ENCODE measurements at regions not wholly inside any gene's neighbourhood (a gene's known extent, or its start where the extent isn't known, plus 50 kb on each side); places are given as distances from the start of the nearest gene placed in this dataset.

DNA sequence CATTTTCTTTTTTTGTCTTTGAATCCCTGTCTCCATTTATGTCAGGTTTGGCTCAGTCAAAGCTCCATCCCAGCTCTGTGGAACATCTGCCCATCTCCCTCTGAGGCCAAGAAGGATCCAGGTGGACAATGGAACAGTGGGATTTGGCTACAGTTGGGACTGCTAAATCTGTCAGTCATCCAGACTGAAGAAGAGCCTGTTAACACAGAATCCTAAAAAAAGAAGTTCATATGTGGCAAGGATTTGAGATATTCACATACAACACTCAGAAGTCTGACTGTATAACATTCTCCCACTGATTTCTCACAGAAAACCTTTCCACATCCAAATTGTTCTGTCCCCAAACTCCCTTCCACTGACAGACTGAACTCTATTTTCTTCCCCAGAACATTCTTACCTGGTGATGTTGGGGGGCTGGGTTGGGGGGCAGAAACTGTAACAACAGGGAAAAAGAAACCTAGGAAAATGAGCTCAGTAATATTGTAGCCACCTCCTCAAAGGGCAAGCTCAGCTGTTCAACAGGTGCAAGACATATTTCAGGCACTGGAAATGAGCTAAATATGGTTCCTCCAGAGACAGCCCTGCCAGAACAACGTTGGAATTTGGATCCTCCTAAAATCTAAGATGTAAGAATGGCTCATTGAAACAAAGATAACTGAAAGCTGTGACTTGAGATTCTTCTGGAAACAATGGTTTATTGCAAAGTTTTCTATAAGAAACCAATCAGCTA lies 301.5 kb upstream of the CDH5 start (continued):
- no peak for TF ChIP-seq IRF2 (CRISPR knock-in tag; IDR thresholded peaks at IDR 0.05; ENCODE audit: borderline replicate concordance, low read depth)

GRCh38 chr16:66058832-66059231 lies 307.7 kb upstream of the CDH5 start:
- no peak for ATAC-seq
- no peak overlapping the region for H3K27ac Mint-ChIP-seq
- ChIA-PET CTCF (no interaction called here), POLR2A (no interaction called here)
- peaks cover 5% of the 10 kb centered on the region for H3K27me3 Mint-ChIP-seq (ENCODE audit: low read depth)
- H3K4me3 Mint-ChIP-seq, result no peak overlapping the region
- H3K9me3 Mint-ChIP-seq, result peaks cover 17% of the 10 kb centered on the region
- peaks cover 18% of the 10 kb centered on the region for H3K4me1 Mint-ChIP-seq
- H3K36me3 Mint-ChIP-seq, result no peaks in the 10 kb centered on the region
- TF ChIP-seq TP53 (CRISPR knock-in tag; IDR thresholded peaks at IDR 0.05) (no peak), ZNF671 (CRISPR knock-in tag; IDR thresholded peaks at IDR 0.05) (no peak), ELF4 (CRISPR knock-in tag; IDR thresholded peaks at IDR 0.05; ENCODE audit: low read depth) (no peak)
- DNase-seq (ENCODE audit: low spot score), result no peak

DNA sequence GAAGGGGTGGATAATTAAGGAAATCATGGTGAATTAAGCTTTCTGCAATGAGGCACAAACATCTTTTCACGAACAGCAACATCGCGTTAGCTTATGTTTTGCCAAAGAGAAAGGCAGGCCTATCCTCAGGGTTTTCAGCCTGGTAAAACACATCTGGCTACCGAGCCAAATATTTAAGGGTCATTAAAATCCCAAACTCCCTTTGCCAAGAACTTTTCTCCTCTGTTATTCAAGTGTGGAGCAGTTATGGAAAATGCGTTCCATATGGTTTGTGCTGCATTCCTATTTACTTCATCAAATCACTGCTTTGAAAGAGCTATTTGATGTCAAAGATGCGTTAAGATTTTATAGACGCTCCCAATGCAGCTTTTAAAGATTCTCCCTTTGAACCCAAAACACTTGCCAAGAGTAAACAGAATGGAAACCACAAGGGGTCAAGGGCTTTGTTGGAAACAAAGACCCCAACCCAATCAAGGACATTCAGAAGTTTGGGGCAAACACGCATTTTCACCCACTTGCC lies 308.3 kb upstream of the CDH5 start:
- H3K4me1 Mint-ChIP-seq, result peaks cover 17% of the 10 kb centered on the region
- TF ChIP-seq AR (CRISPR knock-in tag; IDR thresholded peaks at IDR 0.05), result no peak
- TF ChIP-seq CBFB (CRISPR knock-in tag; IDR thresholded peaks at IDR 0.05; ENCODE audit: low read depth), result no peak
- no peak for TF ChIP-seq AFF4 (CRISPR knock-in tag; IDR thresholded peaks at IDR 0.05; ENCODE audit: borderline replicate concordance)
- no peak for TF ChIP-seq NFYB (CRISPR knock-in tag; conservative IDR thresholded peaks at IDR 0.05; ENCODE audit: low read depth)
- TF ChIP-seq ETV6 (CRISPR knock-in tag; IDR thresholded peaks at IDR 0.05), result no peak
- TF ChIP-seq HMGA2 (CRISPR knock-in tag; IDR thresholded peaks at IDR 0.05), result no peak
- no peak for TF ChIP-seq IRF2 (CRISPR knock-in tag; IDR thresholded peaks at IDR 0.05; ENCODE audit: borderline replicate concordance, low read depth)
- no peak for TF ChIP-seq TEAD1 (CRISPR knock-in tag; IDR thresholded peaks at IDR 0.05)
- no peak for TF ChIP-seq HMGXB4 (CRISPR knock-in tag; IDR thresholded peaks at IDR 0.05)
- no peak for ATAC-seq
- peaks cover 14% of the 10 kb centered on the region for H3K9me3 Mint-ChIP-seq
- no peak overlapping the region for H3K27ac Mint-ChIP-seq
- peaks cover 5% of the 10 kb centered on the region for H3K27me3 Mint-ChIP-seq (ENCODE audit: low read depth)
- DNase-seq (ENCODE audit: low spot score), result no peak
- H3K36me3 Mint-ChIP-seq, result no peaks in the 10 kb centered on the region
- ChIA-PET POLR2A (no interaction called here), CTCF (no interaction called here)
- no peak overlapping the region for H3K4me3 Mint-ChIP-seq

Measured in WTC11 (cell line).